NCI-H345 (cell line): ENCODE measurements at regions not wholly inside any gene's neighbourhood (a gene's known extent, or its start where the extent isn't known, plus 50 kb on each side); places are given as distances from the start of the nearest gene placed in this dataset.
"Not testable (repeated sequence)": the region's sequence is repeated elsewhere in the genome, so short reads cannot be mapped to it uniquely, and the experiment has no call there.

ENCODE experiments used
- DNase-seq: peaks from one replicate; lab custom pipeline; 2025; lab: John Stamatoyannopoulos, UW

GRCh38 chr17:33847900-33848299 lies 407.2 kb upstream of the CCL2 start:
- no peak for DNase-seq

DNA sequence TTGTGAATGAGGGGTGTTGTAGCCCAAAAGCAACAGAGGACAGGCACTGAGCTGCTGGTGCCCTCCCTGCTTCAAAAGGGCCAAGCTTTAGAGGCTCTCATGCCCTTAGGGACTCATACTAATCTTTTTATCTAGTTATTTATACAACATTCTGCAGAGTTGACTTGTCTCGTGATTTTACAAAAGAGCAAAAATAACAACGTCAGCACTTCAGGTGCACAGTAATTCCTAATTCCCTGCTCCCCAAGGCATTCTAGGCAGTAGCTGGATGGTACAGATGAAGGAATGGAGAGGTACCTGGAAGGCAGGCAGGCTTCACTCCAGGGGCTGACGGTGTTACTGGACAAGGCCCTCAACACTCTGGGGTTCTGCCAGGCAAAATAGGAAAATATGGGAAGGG lies 406.7 kb upstream of the CCL2 start:
- DNase-seq: no peak

- DNase-seq: no peak
Observed at GRCh38 chr17:33854596-33854995, 400.5 kb upstream of the CCL2 start.

DNA sequence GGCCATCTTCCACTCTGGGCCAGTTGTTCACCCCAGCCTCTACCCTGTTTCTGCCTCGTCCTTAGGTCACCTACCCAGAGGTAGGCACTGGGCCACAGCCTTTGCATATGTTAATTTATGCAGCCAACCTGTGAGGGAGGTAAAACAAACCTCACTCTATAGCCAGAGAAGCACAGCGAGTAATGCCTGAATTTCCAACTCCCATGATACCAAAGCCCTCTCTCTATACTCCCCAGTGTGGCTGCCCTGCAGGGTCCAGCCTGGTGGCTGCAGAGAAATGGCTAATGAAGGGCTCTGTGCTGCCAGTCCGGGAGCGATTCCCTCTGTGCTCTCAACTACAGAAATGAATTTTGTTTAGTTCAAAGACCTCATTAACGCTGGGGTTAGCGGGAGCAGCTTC lies 397.0 kb upstream of the CCL2 start:
- no peak for DNase-seq

GRCh38 chr17:33858682-33859081 lies 396.4 kb upstream of the CCL2 start:
- DNase-seq: no peak

GRCh38 chr17:33862772-33863602 lies 392.1 kb upstream of the CCL2 start:
- no peak for DNase-seq

DNA sequence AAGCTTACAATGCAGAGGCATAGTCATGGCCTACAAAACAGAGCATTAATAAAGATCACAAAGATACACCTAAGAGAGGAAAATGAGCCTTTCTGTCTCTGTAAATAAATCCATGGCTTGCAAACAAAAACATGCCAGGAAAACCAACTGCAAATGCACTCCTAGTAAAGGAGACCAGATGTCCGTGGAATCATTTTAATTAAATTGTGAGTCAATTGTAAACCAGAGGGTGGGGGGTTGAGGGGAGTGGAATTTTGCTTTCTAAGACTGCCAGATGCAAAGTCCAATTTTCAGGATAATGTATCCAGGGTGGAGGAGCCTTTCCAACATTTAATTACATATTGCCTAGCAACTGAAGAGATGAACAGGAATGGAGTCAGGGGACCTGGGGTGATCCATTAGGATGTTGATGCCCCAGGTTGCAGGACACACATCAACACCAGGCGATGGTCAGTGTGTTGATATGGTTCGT lies 390.3 kb upstream of the CCL2 start:
- no peak for DNase-seq

DNA sequence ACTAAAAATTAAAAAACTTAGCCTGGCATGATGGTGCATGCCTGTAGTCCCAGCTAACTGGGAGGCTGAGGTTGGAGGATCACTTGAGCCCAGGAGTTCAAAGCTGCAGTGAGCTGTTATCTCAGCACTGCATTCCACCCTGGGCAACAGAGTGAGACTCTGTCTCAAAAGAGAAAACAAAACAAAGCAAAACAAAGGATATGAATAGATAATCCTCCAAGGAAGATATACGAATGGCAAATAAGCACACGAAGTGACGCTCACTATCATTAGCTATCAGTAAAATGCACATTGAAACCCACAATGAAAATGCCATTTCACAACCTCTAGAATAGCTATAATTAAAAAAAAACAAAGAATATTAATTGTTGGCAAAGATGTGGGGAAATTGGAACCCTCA lies 386.2 kb upstream of the CCL2 start:
- DNase-seq: no peak

GRCh38 chr17:33870936-33871335 lies 384.1 kb upstream of the CCL2 start:
- DNase-seq: no peak

- DNase-seq: peak; percentile 27
Observed at GRCh38 chr17:33871720-33872540, 383.2 kb upstream of the CCL2 start.

- no peak for DNase-seq
Observed at GRCh38 chr17:33873201-33873617, 381.9 kb upstream of the CCL2 start.

DNA sequence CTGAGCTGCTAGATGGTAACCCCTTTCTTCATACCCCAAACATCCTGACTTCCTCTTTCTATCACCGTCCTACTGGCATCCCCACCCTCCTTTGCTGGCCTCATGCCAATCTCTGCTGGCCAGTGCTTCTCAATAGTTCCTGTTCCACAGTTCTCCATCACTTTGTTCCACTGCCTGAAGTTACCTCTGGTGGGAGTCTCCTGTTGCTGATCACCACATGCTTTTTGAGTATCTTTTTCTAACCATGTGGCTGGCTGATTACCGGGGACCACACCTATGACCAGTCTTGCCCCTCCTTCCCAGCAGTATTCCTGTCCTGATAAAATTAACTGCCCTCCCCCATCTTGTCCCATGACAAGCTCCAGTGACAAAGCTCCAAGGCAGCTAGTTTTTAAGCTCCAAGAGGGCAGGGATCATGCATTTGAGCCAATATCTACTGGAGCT lies 380.4 kb upstream of the CCL2 start:
- no peak for DNase-seq

- no peak for DNase-seq
Observed at GRCh38 chr17:33875973-33876372, 379.1 kb upstream of the CCL2 start.

DNA sequence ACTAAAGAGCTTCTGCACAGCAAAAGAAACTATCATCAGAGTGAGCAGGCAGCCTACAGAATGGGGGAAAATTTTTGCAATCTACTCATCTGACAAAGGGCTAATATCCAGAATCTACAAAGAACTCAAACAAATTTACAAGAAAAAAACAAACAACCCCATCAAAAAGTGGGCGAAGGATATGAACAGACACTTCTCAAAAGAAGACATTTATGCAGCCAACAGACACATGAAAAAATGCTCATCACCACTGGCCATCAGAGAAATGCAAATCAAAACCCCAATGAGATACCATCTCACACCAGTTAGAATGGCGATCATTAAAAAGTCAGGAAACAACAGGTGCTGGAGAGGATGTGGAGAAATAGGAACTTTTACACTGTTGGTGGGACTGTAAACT lies 372.8 kb upstream of the CCL2 start:
- not testable (repeated sequence) for DNase-seq

- DNase-seq: not testable (repeated sequence)
Observed at GRCh38 chr17:33882677-33883076, 372.4 kb upstream of the CCL2 start.

GRCh38 chr17:33888455-33888854 lies 366.6 kb upstream of the CCL2 start:
- DNase-seq: no peak

DNA sequence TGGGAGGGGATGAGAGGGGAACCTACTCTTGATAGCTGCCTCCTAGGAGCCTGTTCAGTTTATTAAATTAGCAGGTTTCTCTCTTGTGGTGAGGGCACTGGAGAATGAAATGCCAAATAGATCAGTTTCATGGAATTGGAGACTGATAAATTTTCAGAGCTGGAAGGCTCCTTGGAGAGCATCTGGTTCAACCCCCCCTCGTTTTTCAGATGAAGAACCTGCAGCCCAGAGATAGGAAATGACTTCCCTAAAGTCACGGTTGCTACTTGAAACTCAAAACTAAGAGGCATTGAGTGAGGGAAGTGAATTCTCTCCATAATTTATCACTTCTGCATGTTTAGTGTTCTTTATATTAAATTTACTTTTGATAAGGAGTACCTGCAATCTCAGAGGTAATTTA lies 366.0 kb upstream of the CCL2 start:
- no peak for DNase-seq

- DNase-seq: no peak
Observed at GRCh38 chr17:33889766-33890165, 365.3 kb upstream of the CCL2 start.

DNA sequence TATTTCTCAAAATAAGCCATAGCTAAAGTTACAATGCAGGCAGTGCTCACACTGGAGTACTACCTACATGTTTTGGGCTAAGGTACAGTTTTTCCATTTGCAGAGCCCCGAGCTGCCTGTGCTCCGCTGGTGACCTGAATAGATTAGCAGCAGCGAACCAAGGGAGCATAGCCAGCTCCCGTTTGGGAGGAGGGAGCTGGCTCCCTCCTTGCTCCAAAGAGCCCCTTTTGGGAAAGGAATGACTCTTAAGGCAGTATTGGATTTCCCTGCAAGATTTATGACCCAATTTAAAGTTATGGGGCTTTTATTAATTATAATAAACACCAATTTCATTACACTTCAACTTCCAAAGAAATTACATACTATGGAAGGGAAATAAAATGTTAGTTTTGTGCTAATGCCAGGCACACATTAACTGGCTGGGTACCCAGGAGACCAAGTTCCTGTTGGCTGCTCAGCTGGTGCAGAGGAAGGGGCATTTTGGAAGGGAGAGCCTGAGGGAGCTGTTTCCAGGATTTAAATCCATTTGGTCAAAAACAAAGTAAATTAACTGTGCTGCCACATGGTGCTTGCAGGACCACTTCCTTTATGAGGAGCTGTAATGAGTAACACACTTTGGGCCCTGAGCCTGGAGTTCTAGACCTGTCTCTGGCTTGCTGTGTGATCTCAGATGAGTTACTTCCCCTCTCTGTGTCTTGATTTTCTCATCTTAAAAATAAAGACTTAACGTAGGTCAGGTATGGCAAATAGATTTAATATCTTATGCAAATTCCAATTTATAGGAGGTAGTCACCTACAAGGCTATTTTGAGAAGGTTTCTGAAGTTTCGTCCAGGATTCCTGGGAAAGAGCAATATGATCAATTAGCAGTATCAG lies 362.1 kb upstream of the CCL2 start:
- no peak for DNase-seq

GRCh38 chr17:33895491-33895890 lies 359.6 kb upstream of the CCL2 start:
- no peak for DNase-seq

DNA sequence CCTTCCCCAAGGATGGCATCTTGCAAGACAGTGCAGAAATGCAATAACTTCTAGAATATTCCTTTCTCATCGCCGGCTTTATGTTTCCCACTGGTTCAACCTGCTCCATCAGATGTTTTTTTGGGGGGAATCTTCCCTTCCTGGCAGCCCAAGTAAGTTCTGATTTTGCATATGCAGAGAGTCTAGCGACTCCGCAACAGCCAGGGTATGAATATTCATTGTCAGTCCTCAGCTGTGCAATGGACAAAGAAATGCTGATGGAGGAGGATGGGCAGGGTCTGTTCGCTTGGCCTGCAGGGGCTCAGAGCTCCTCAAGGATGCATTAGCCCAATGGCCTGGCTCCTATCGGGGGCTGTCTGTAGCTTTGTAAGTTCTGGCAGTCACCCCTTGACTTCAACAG lies 358.8 kb upstream of the CCL2 start:
- no peak for DNase-seq

DNA sequence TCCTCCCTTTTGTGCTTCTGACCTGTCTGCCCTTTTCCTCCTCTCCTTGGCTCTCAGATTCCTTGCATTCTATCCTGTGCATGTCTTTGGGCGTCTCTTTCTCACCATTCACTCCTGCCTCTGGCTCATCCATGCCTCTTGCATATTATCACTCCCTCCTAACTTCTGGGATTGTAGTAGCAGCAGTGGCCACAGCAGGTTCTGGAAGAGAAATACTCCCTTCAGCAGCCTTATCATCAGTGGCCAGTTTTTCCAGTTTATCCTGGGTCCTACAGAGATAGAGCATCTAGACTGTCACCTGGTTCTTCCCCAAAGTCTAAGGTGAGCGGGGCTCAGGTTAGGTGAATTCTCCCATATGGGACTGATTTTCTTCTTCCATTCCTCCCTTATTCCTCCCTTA lies 354.0 kb upstream of the CCL2 start:
- DNase-seq: no peak
